Loucy (cell line): ENCODE measurements at regions not wholly inside any gene's neighbourhood (a gene's known extent, or its start where the extent isn't known, plus 50 kb on each side); places are given as distances from the start of the nearest gene placed in this dataset.

Experiments used
- H2AFZ ChIP-seq: fragments of 200-600 bp; sonication (generic); 2 replicates; pipeline ENCODE4 v1.6.0; 2016; ENCODE audit warnings: antibody characterized with exemption, mild to moderate bottlenecking, low read length, moderate library complexity
- H3F3A ChIP-seq: fragments of 200-600 bp; 2 replicates; pipeline ENCODE4 v1.6.0; 2016; ENCODE audit warnings: antibody characterized with exemption, low read depth, mild to moderate bottlenecking
- H3K27me3 ChIP-seq: fragments of 200-600 bp; sonication (generic); 2 replicates; pipeline ENCODE4 v1.6.1; 2014; ENCODE audit warnings: low read length, mild to moderate bottlenecking; ENCODE audit not compliant: insufficient read depth, poor library complexity, severe bottlenecking
- H3K36me3 ChIP-seq: fragments of 200-600 bp; sonication (generic); 2 replicates; pipeline ENCODE4 v1.6.1; 2016; ENCODE audit warnings: low read length; ENCODE audit not compliant: insufficient read depth
- H3K4me1 ChIP-seq: fragments of 200-600 bp; sonication (generic); 2 replicates; pipeline ENCODE4 v1.5.1; 2014; ENCODE audit warnings: low read length, mild to moderate bottlenecking; ENCODE audit not compliant: insufficient read depth, poor library complexity, severe bottlenecking
- H3K4me2 ChIP-seq: fragments of 200-600 bp; sonication (generic); 2 replicates; pipeline ENCODE4 v1.6.0; 2014; ENCODE audit warnings: antibody characterized with exemption, low read length, low read depth, mild to moderate bottlenecking; ENCODE audit not compliant: poor library complexity, severe bottlenecking
- H3K4me3 ChIP-seq: fragments of 200-600 bp; sonication (generic); 2 replicates; pipeline ENCODE4 v1.5.1; 2014; ENCODE audit warnings: low read length, mild to moderate bottlenecking, mixed read lengths; ENCODE audit not compliant: poor library complexity, severe bottlenecking
- H3K79me2 ChIP-seq: fragments of 200-600 bp; sonication (generic); 2 replicates; pipeline ENCODE4 v1.6.1; 2014; ENCODE audit warnings: low read length; ENCODE audit not compliant: insufficient read depth
- H3K9ac ChIP-seq: fragments of 200-600 bp; sonication (generic); 2 replicates; pipeline ENCODE4 v1.6.0; 2014; ENCODE audit warnings: mild to moderate bottlenecking, low read depth, low read length, moderate library complexity; ENCODE audit not compliant: poor library complexity, severe bottlenecking
- H3K9me2 ChIP-seq: fragments of 200-600 bp; sonication (generic); replicated peaks from 2 replicates; pipeline ENCODE4 v1.6.1; 2016; ENCODE audit warnings: low read depth, low read length, mixed read lengths
- H3K9me3 ChIP-seq: fragments of 200-600 bp; sonication (generic); 2 replicates; pipeline ENCODE4 v1.6.1; 2014; ENCODE audit warnings: mild to moderate bottlenecking, antibody characterized with exemption, low read length, low read depth; ENCODE audit not compliant: insufficient read depth
- H4K20me1 ChIP-seq: fragments of 200-600 bp; sonication (generic); 2 replicates; pipeline ENCODE4 v1.6.0; 2014; ENCODE audit warnings: antibody characterized with exemption, low read length, mild to moderate bottlenecking; ENCODE audit not compliant: insufficient read depth, poor library complexity, severe bottlenecking
- CTCF ChIP-seq: fragments of 200-600 bp; sonication (generic); conservative IDR thresholded peaks from 2 replicates; pipeline ENCODE4 v1.5.1; 2014; ENCODE audit warnings: mild to moderate bottlenecking, antibody characterized with exemption, low read length
- EZH2phosphoT487 ChIP-seq: fragments of 200-600 bp; IDR thresholded peaks from 2 replicates; pipeline ENCODE4 v1.6.1; 2018; ENCODE audit warnings: antibody characterized with exemption, mild to moderate bottlenecking, moderate library complexity, borderline replicate concordance

GRCh38 chr12:82097877-82098276, 260.3 kb downstream of the CCDC59 start:
- H3K4me2 ChIP-seq = no peak overlapping the region
- no peak overlapping the region for H2AFZ ChIP-seq
- H3K9me3 ChIP-seq = no peaks in the 10 kb centered on the region
- H4K20me1 ChIP-seq = no peaks in the 10 kb centered on the region
- no peaks in the 10 kb centered on the region for H3K9me2 ChIP-seq
- TF ChIP-seq CTCF = no peak
- TF ChIP-seq EZH2phosphoT487 = no peak
- H3K4me3 ChIP-seq = no peak overlapping the region
- no peaks in the 10 kb centered on the region for H3K4me1 ChIP-seq
- no peaks in the 10 kb centered on the region for H3F3A ChIP-seq
- no peak overlapping the region for H3K9ac ChIP-seq
- no peaks in the 10 kb centered on the region for H3K27me3 ChIP-seq
- H3K79me2 ChIP-seq = no peaks in the 10 kb centered on the region
- H3K36me3 ChIP-seq = no peaks in the 10 kb centered on the region

GRCh38 chr12:82097438-82097837, 260.7 kb downstream of the CCDC59 start:
- no peak overlapping the region for H3K9ac ChIP-seq
- no peak overlapping the region for H2AFZ ChIP-seq
- TF ChIP-seq CTCF (no peak), EZH2phosphoT487 (no peak)
- no peaks in the 10 kb centered on the region for H3K79me2 ChIP-seq
- no peaks in the 10 kb centered on the region for H3K36me3 ChIP-seq
- H3F3A ChIP-seq = no peaks in the 10 kb centered on the region
- H4K20me1 ChIP-seq = no peaks in the 10 kb centered on the region
- no peak overlapping the region for H3K4me3 ChIP-seq
- H3K4me2 ChIP-seq = no peak overlapping the region
- H3K9me2 ChIP-seq = no peaks in the 10 kb centered on the region
- H3K27me3 ChIP-seq = no peaks in the 10 kb centered on the region
- H3K9me3 ChIP-seq = no peaks in the 10 kb centered on the region
- H3K4me1 ChIP-seq = no peaks in the 10 kb centered on the region

GRCh38 chr12:82090165-82090564, 268.0 kb downstream of the CCDC59 start:
- Histone ChIP-seq H3K9me3 (no peaks in the 10 kb centered on the region), H3K36me3 (no peaks in the 10 kb centered on the region), H3K4me1 (no peaks in the 10 kb centered on the region), H3F3A (no peaks in the 10 kb centered on the region), H2AFZ (no peak overlapping the region), H3K27me3 (no peaks in the 10 kb centered on the region), H3K9ac (no peak overlapping the region), H3K4me3 (no peak overlapping the region), H3K4me2 (no peak overlapping the region), H4K20me1 (no peaks in the 10 kb centered on the region), H3K79me2 (no peaks in the 10 kb centered on the region), H3K9me2 (no peaks in the 10 kb centered on the region)
- TF ChIP-seq CTCF = no peak
- TF ChIP-seq EZH2phosphoT487 = no peak
